SU-DHL-6 (cell line): ENCODE measurements at regions not wholly inside any gene's neighbourhood (a gene's known extent, or its start where the extent isn't known, plus 50 kb on each side); places are given as distances from the start of the nearest gene placed in this dataset.
"Not testable (repeated sequence)": the region's sequence is repeated elsewhere in the genome, so short reads cannot be mapped to it uniquely, and the experiment has no call there.

ENCODE experiments used
- CTCF ChIP-seq: fragments of 200-600 bp; sonication (generic); IDR thresholded peaks from one replicate; pipeline ENCODE4 v1.5.1; 2017; ENCODE audit warnings: antibody characterized with exemption, mild to moderate bottlenecking, low read length, moderate library complexity; ENCODE audit not compliant: insufficient read depth, poor library complexity, severe bottlenecking
- EZH2phosphoT487 ChIP-seq: fragments of 200-600 bp; sonication (generic), shearing (Covaris generic); conservative IDR thresholded peaks from 2 replicates; pipeline ENCODE4 v1.6.1; 2018; ENCODE audit warnings: mild to moderate bottlenecking, antibody characterized with exemption, low read length, moderate library complexity, mixed read lengths

DNA sequence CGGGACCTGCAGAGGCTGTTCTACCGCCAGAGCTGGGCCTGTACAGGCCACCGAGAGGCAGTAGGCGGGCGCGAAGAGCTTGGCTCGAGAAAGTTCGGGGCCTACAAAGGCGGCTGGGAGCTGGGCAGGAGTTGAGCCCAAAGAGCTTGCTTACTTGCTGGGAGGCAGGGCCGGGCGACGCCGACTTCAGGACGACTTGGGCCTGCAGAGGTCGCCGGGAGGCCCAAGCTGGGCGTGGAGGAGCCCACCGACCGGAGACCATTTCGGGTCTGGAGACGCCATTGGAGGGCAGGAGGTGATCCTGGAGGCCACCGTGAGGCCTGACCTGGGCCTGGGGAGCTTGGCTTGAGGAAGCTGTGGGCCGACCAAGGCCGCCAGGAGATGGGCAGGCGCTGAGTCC, 258.4 kb upstream of the NUPR2 start:
- TF ChIP-seq CTCF, EZH2phosphoT487: not testable (repeated sequence)
